Osteoblast (primary cell): ENCODE measurements at regions not wholly inside any gene's neighbourhood (a gene's known extent, or its start where the extent isn't known, plus 50 kb on each side); places are given as distances from the start of the nearest gene placed in this dataset.

Source experiments
- DNase-seq: peaks from one replicate; pipeline ENCODE4 v3.0.0; 2011; ENCODE audit warnings: low spot score, mixed read lengths; ENCODE audit not compliant: insufficient read length; ENCODE audit errors: missing footprints
- H2AFZ ChIP-seq: 2 replicates; pipeline ENCODE4 v1.6.0; 2011; ENCODE audit warnings: mild to moderate bottlenecking, low read length
- H3K27ac ChIP-seq: 2 replicates; pipeline ENCODE4 v1.5.1; 2011; ENCODE audit warnings: mild to moderate bottlenecking, low read depth, low read length, moderate library complexity
- H3K27me3 ChIP-seq: 2 replicates; pipeline ENCODE4 v1.6.0; 2012; ENCODE audit warnings: mild to moderate bottlenecking, control low read depth, inconsistent platforms, low read length, moderate library complexity; ENCODE audit not compliant: insufficient read depth
- H3K36me3 ChIP-seq: 2 replicates; pipeline ENCODE4 v1.5.1; 2011; ENCODE audit warnings: mild to moderate bottlenecking, low read length, control low read depth, moderate library complexity; ENCODE audit not compliant: insufficient read depth
- H3K4me1 ChIP-seq: 2 replicates; pipeline ENCODE4 v1.5.1; 2011; ENCODE audit warnings: mild to moderate bottlenecking, low read length, control low read depth, moderate library complexity; ENCODE audit not compliant: insufficient read depth
- H3K4me2 ChIP-seq: 2 replicates; pipeline ENCODE4 v1.6.0; 2011; ENCODE audit warnings: mild to moderate bottlenecking, low read length; ENCODE audit not compliant: insufficient read depth
- H3K4me3 ChIP-seq: fragments of 200-600 bp; sonication (generic); 3 replicates; pipeline ENCODE4 v1.5.1; 2012; ENCODE audit warnings: mild to moderate bottlenecking, low read length, inconsistent platforms; ENCODE audit not compliant: insufficient read depth
- H3K79me2 ChIP-seq: 2 replicates; pipeline ENCODE4 v1.6.0; 2012; ENCODE audit warnings: mild to moderate bottlenecking, low read length, control low read depth, inconsistent platforms; ENCODE audit not compliant: insufficient read depth
- H3K9me3 ChIP-seq: 2 replicates; pipeline ENCODE4 v1.5.1; 2011; ENCODE audit warnings: low read depth, low read length, control low read depth
- H4K20me1 ChIP-seq: 2 replicates; pipeline ENCODE4 v1.6.0; 2012; ENCODE audit warnings: mild to moderate bottlenecking, low read length, control low read depth; ENCODE audit not compliant: insufficient read depth
- TF ChIP-seq, protein P1 (sequence below): IDR thresholded peaks from 2 replicates; pipeline ENCODE4 v1.5.1; 2011; ENCODE audit warnings: mild to moderate bottlenecking, low read depth, low read length, moderate library complexity; ENCODE audit errors: extremely low read depth

DNA sequence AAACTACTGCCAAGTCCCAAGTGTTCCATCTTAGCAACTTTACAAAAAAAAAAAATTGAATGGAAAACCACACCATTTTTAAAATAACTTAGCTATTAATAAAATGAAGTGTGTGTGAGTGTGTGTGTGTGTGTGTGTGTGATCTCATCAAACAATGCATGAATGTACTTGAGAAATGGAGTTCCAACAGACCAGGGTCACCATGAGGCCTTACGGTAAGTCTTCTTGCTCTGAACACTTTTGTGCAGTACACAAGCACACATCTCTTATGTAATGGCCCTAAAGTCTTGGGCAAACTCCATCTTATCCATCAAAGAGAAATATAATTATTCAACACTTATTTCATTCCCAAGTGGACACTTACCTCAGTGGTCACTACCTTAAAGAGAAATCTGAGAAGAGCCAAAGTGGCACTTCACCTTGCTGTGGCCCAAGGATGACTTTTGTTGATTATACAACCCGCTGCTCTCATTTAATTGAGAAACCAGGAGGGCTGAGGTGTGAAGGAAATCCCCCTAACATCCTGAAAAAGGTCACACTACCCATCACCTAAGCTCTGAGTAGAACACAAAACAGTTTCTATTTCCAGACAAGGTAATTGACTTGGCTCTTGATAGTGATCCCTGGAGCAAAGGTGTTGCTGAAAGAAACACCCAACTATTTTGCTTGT is 96.5 kb upstream of the PRDX4 start:
- no peak overlapping the region for H2AFZ ChIP-seq
- no peak for DNase-seq
- TF ChIP-seq, protein P1, sequence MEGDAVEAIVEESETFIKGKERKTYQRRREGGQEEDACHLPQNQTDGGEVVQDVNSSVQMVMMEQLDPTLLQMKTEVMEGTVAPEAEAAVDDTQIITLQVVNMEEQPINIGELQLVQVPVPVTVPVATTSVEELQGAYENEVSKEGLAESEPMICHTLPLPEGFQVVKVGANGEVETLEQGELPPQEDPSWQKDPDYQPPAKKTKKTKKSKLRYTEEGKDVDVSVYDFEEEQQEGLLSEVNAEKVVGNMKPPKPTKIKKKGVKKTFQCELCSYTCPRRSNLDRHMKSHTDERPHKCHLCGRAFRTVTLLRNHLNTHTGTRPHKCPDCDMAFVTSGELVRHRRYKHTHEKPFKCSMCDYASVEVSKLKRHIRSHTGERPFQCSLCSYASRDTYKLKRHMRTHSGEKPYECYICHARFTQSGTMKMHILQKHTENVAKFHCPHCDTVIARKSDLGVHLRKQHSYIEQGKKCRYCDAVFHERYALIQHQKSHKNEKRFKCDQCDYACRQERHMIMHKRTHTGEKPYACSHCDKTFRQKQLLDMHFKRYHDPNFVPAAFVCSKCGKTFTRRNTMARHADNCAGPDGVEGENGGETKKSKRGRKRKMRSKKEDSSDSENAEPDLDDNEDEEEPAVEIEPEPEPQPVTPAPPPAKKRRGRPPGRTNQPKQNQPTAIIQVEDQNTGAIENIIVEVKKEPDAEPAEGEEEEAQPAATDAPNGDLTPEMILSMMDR, result no peak
- H3K4me3 ChIP-seq, result no peak overlapping the region
- no peaks in the 10 kb centered on the region for H3K36me3 ChIP-seq
- no peaks in the 10 kb centered on the region for H3K27me3 ChIP-seq
- H3K9me3 ChIP-seq, result no peaks in the 10 kb centered on the region
- H3K4me2 ChIP-seq, result no peak overlapping the region
- H4K20me1 ChIP-seq, result no peaks in the 10 kb centered on the region
- no peak overlapping the region for H3K27ac ChIP-seq
- no peaks in the 10 kb centered on the region for H3K79me2 ChIP-seq
- no peaks in the 10 kb centered on the region for H3K4me1 ChIP-seq

DNA sequence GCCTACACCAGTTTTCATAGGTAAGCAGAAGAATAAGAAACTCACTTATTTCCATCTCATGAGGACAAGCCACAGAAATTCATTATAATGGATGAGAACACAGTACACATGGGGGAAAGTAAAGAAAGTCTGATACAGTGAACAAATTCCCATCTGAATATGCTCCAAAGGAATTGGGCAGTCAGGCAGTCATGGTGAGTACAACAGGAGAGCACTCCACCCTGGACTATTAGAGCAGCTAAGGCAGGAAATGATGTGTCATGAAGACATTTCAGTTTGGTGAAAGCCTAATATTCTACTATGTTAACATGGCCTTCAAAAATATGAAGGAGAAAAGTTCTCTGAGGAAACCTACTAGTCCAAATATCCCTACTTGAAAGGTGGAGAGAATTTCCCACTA is 92.0 kb upstream of the PRDX4 start:
- H3K4me1 ChIP-seq, result no peaks in the 10 kb centered on the region
- no peak for DNase-seq
- no peaks in the 10 kb centered on the region for H3K9me3 ChIP-seq
- H2AFZ ChIP-seq, result no peak overlapping the region
- H4K20me1 ChIP-seq, result no peaks in the 10 kb centered on the region
- no peak overlapping the region for H3K27ac ChIP-seq
- TF ChIP-seq, protein P1, result no peak
- H3K36me3 ChIP-seq, result no peaks in the 10 kb centered on the region
- no peak overlapping the region for H3K4me3 ChIP-seq
- no peak overlapping the region for H3K4me2 ChIP-seq
- no peaks in the 10 kb centered on the region for H3K79me2 ChIP-seq
- no peaks in the 10 kb centered on the region for H3K27me3 ChIP-seq

DNA sequence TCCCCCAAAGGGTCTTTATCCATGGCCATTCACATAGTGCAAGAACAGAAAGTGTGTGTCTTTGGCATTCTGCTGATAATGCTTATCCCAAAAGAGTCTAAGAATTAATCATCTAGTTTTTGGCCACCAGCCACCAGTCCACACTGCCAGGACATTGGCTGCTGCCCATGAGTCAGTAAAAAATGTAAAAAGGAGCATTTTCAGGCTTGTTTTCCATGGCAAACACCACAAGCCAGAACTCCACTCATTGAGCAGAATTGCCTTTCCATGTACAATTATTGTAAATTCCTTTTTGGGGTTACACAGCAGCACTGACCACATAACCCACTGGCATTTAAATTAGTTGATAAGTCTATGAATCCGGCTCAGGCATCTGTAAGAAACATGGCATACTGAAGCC is 89.2 kb upstream of the PRDX4 start:
- TF ChIP-seq, protein P1, result no peak
- no peak for DNase-seq
- Histone ChIP-seq H2AFZ (no peak overlapping the region), H3K9me3 (no peaks in the 10 kb centered on the region), H3K4me3 (no peak overlapping the region), H3K4me1 (no peaks in the 10 kb centered on the region), H3K27ac (no peak overlapping the region), H3K27me3 (no peaks in the 10 kb centered on the region), H3K36me3 (no peaks in the 10 kb centered on the region), H3K4me2 (no peak overlapping the region), H4K20me1 (no peaks in the 10 kb centered on the region), H3K79me2 (no peaks in the 10 kb centered on the region)

DNA sequence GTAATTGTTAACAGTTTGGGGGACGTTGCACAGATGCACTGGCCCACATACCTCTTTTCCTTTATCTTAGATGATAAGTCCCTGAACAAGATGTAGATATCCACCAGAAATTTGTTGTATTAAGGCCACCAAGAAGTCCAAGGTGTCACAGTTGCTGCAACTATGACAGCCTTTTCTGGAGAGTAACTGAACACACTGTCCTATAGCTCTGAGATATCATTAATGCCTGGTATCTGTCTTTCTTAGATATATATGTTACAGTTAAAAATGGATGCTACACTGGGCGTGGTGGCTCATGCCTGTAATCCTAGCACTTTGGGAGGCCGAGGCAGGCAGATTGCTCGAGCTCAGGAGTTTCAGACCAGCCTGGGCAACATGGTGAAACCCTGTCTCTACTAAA is 77.8 kb upstream of the PRDX4 start:
- no peak overlapping the region for H3K4me2 ChIP-seq
- TF ChIP-seq, protein P1, result no peak
- H3K79me2 ChIP-seq, result no peaks in the 10 kb centered on the region
- H3K9me3 ChIP-seq, result no peaks in the 10 kb centered on the region
- no peaks in the 10 kb centered on the region for H3K27me3 ChIP-seq
- no peak for DNase-seq
- no peak overlapping the region for H2AFZ ChIP-seq
- H3K4me3 ChIP-seq, result no peak overlapping the region
- no peaks in the 10 kb centered on the region for H3K4me1 ChIP-seq
- no peak overlapping the region for H3K27ac ChIP-seq
- H3K36me3 ChIP-seq, result no peaks in the 10 kb centered on the region
- H4K20me1 ChIP-seq, result no peaks in the 10 kb centered on the region
